ENCODE measurements at regions not wholly inside any gene's neighbourhood (a gene's known extent, or its start where the extent isn't known, plus 50 kb on each side); places are given as distances from the start of the nearest gene placed in this dataset.

- no peak overlapping the region for H3K4me3 ChIP-seq (ENCODE audit: low read length in 2 of 2)
- no peaks in the 10 kb centered on the region for H3K9me3 ChIP-seq (ENCODE audit: control insufficient read depth in 1 of 2, low read length in 2 of 2)
- intact Hi-C loops (cut with micrococcal nuclease), result no loop called here
- no peak for DNase-seq
- H3K27ac Mint-ChIP-seq, result no peak overlapping the region
- peaks cover 0 to 3% (median 0%) of the 10 kb centered on the region in 8 donors for H3K9me3 Mint-ChIP-seq
- H3K4me1 ChIP-seq (ENCODE audit: insufficient read depth, low read length), result no peaks in the 10 kb centered on the region
- H3K27ac ChIP-seq (ENCODE audit: low read depth, low read length), result no peak overlapping the region
- ChIA-PET POLR2A (ENCODE audit: partially characterized antibody) (no interaction called here), CTCF (ENCODE audit: partially characterized antibody) (no interaction called here)
- no peaks in the 10 kb centered on the region for H3K36me3 Mint-ChIP-seq
- H3K4me3 Mint-ChIP-seq, result no peak overlapping the region
- peaks cover 3 to 5% of the 10 kb centered on the region in 2 donors for H3K27me3 Mint-ChIP-seq
- H3K4me1 Mint-ChIP-seq, result no peaks in the 10 kb centered on the region
- H3K36me3 ChIP-seq (ENCODE audit: insufficient read depth, low read length), result no peaks in the 10 kb centered on the region
- H3K27me3 ChIP-seq (ENCODE audit: insufficient read depth, low read length), result no peaks in the 10 kb centered on the region
These were observed 79.3 kb upstream of the KCNK12 start for GRCh38 chr2:47650001-47650535.

GRCh38 chr2:47645246-47645645 is 74.5 kb upstream of the KCNK12 start:
- H3K4me1 ChIP-seq (ENCODE audit: insufficient read depth, low read length), result no peaks in the 10 kb centered on the region
- H3K27me3 Mint-ChIP-seq, result peaks cover 2 to 5% of the 10 kb centered on the region in 2 donors
- no peak overlapping the region for H3K4me3 ChIP-seq (ENCODE audit: low read length in 2 of 2)
- no peaks in the 10 kb centered on the region for H3K36me3 Mint-ChIP-seq
- H3K9me3 ChIP-seq (ENCODE audit: control insufficient read depth in 1 of 2, low read length in 2 of 2), result no peaks in the 10 kb centered on the region
- ChIA-PET POLR2A (ENCODE audit: partially characterized antibody) (no interaction called here), CTCF (ENCODE audit: partially characterized antibody) (no interaction called here)
- no peak overlapping the region for H3K27ac Mint-ChIP-seq
- no peak overlapping the region for H3K27ac ChIP-seq (ENCODE audit: low read depth, low read length)
- DNase-seq, result no peak
- intact Hi-C loops (cut with micrococcal nuclease), result no loop called here
- H3K4me1 Mint-ChIP-seq, result no peaks in the 10 kb centered on the region
- no peaks in the 10 kb centered on the region for H3K27me3 ChIP-seq (ENCODE audit: insufficient read depth, low read length)
- H3K4me3 Mint-ChIP-seq, result no peak overlapping the region
- no peaks in the 10 kb centered on the region for H3K36me3 ChIP-seq (ENCODE audit: insufficient read depth, low read length)
- H3K9me3 Mint-ChIP-seq, result peaks cover 0 to 3% (median 0%) of the 10 kb centered on the region in 8 donors

- H3K36me3 Mint-ChIP-seq, result no peaks in the 10 kb centered on the region
- Histone ChIP-seq H3K27me3 (ENCODE audit: insufficient read depth, low read length) (no peaks in the 10 kb centered on the region), H3K27ac (ENCODE audit: low read depth, low read length) (no peak overlapping the region), H3K9me3 (ENCODE audit: control insufficient read depth in 1 of 2, low read length in 2 of 2) (no peaks in the 10 kb centered on the region), H3K36me3 (ENCODE audit: insufficient read depth, low read length) (no peaks in the 10 kb centered on the region), H3K4me3 (ENCODE audit: low read length in 2 of 2) (no peak overlapping the region), H3K4me1 (ENCODE audit: insufficient read depth, low read length) (no peaks in the 10 kb centered on the region)
- no peak for DNase-seq
- POLR2A ChIA-PET (ENCODE audit: partially characterized antibody), result no interaction called here
- intact Hi-C loops (cut with micrococcal nuclease), result no loop called here
- H3K4me3 Mint-ChIP-seq, result no peak overlapping the region
- H3K27me3 Mint-ChIP-seq, result peaks cover 2 to 5% of the 10 kb centered on the region in 2 donors
- no peaks in the 10 kb centered on the region for H3K4me1 Mint-ChIP-seq
- H3K27ac Mint-ChIP-seq, result no peak overlapping the region
- peaks cover 0 to 2% (median 0%) of the 10 kb centered on the region in 8 donors for H3K9me3 Mint-ChIP-seq
- CTCF ChIA-PET (ENCODE audit: partially characterized antibody), result no interaction called here
These were observed 73.6 kb upstream of the KCNK12 start for GRCh38 chr2:47644351-47644750.

GRCh38 chr2:47641366-47641765 is 70.6 kb upstream of the KCNK12 start:
- no peaks in the 10 kb centered on the region for H3K36me3 ChIP-seq (ENCODE audit: insufficient read depth, low read length)
- Mint-ChIP-seq H3K27me3 (peaks cover 2 to 4% of the 10 kb centered on the region in 2 donors), H3K27ac (no peak overlapping the region), H3K4me3 (no peak overlapping the region), H3K9me3 (peaks cover 0 to 4% (median 0%) of the 10 kb centered on the region in 8 donors), H3K36me3 (no peaks in the 10 kb centered on the region), H3K4me1 (no peaks in the 10 kb centered on the region)
- CTCF ChIA-PET (ENCODE audit: partially characterized antibody), result no interaction called here
- DNase-seq, result no peak
- H3K27ac ChIP-seq (ENCODE audit: low read depth, low read length), result no peak overlapping the region
- no peaks in the 10 kb centered on the region for H3K4me1 ChIP-seq (ENCODE audit: insufficient read depth, low read length)
- POLR2A ChIA-PET (ENCODE audit: partially characterized antibody), result no interaction called here
- H3K9me3 ChIP-seq (ENCODE audit: control insufficient read depth in 1 of 2, low read length in 2 of 2), result no peaks in the 10 kb centered on the region
- no peak overlapping the region for H3K4me3 ChIP-seq (ENCODE audit: low read length in 2 of 2)
- intact Hi-C loops (cut with micrococcal nuclease), result no loop called here
- no peaks in the 10 kb centered on the region for H3K27me3 ChIP-seq (ENCODE audit: insufficient read depth, low read length)

- no peak for DNase-seq
- no peak overlapping the region for H3K4me3 ChIP-seq (ENCODE audit: low read length in 2 of 2)
- Mint-ChIP-seq H3K9me3 (peaks cover 0 to 4% (median 0%) of the 10 kb centered on the region in 8 donors), H3K36me3 (no peaks in the 10 kb centered on the region), H3K27ac (no peak overlapping the region), H3K4me1 (no peaks in the 10 kb centered on the region), H3K27me3 (peaks cover 2 to 4% of the 10 kb centered on the region in 2 donors), H3K4me3 (no peak overlapping the region)
- ChIA-PET POLR2A (ENCODE audit: partially characterized antibody) (no interaction called here), CTCF (ENCODE audit: partially characterized antibody) (no interaction called here)
- H3K9me3 ChIP-seq (ENCODE audit: control insufficient read depth in 1 of 2, low read length in 2 of 2), result no peaks in the 10 kb centered on the region
- intact Hi-C loops (cut with micrococcal nuclease), result no loop called here
- no peaks in the 10 kb centered on the region for H3K27me3 ChIP-seq (ENCODE audit: insufficient read depth, low read length)
- no peak overlapping the region for H3K27ac ChIP-seq (ENCODE audit: low read depth, low read length)
- H3K4me1 ChIP-seq (ENCODE audit: insufficient read depth, low read length), result no peaks in the 10 kb centered on the region
- no peaks in the 10 kb centered on the region for H3K36me3 ChIP-seq (ENCODE audit: insufficient read depth, low read length)
These were observed 69.6 kb upstream of the KCNK12 start for GRCh38 chr2:47640356-47640755.

- Histone ChIP-seq H3K9me3 (ENCODE audit: control insufficient read depth in 1 of 2, low read length in 2 of 2) (no peaks in the 10 kb centered on the region), H3K27me3 (ENCODE audit: insufficient read depth, low read length) (no peaks in the 10 kb centered on the region), H3K4me3 (ENCODE audit: low read length in 2 of 2) (no peak overlapping the region), H3K27ac (ENCODE audit: low read depth, low read length) (no peak overlapping the region), H3K4me1 (ENCODE audit: insufficient read depth, low read length) (no peaks in the 10 kb centered on the region), H3K36me3 (ENCODE audit: insufficient read depth, low read length) (no peaks in the 10 kb centered on the region)
- intact Hi-C loops (cut with micrococcal nuclease), result no loop called here
- no peak overlapping the region for H3K4me3 Mint-ChIP-seq
- no peak for DNase-seq
- H3K27me3 Mint-ChIP-seq, result peaks cover 2 to 4% of the 10 kb centered on the region in 2 donors
- ChIA-PET CTCF (ENCODE audit: partially characterized antibody) (no interaction called here), POLR2A (ENCODE audit: partially characterized antibody) (no interaction called here)
- H3K9me3 Mint-ChIP-seq, result peaks cover 0 to 4% (median 0%) of the 10 kb centered on the region in 8 donors
- no peak overlapping the region for H3K27ac Mint-ChIP-seq
- H3K36me3 Mint-ChIP-seq, result no peaks in the 10 kb centered on the region
- H3K4me1 Mint-ChIP-seq, result no peaks in the 10 kb centered on the region
These were observed 68.7 kb upstream of the KCNK12 start for GRCh38 chr2:47639467-47639866.

- peaks cover 0 to 4% (median 0%) of the 10 kb centered on the region in 8 donors for H3K9me3 Mint-ChIP-seq
- no peak overlapping the region for H3K4me3 Mint-ChIP-seq
- no peak overlapping the region for H3K27ac ChIP-seq (ENCODE audit: low read depth, low read length)
- H3K36me3 Mint-ChIP-seq, result no peaks in the 10 kb centered on the region
- H3K4me1 Mint-ChIP-seq, result no peaks in the 10 kb centered on the region
- no peaks in the 10 kb centered on the region for H3K9me3 ChIP-seq (ENCODE audit: control insufficient read depth in 1 of 2, low read length in 2 of 2)
- H3K27me3 Mint-ChIP-seq, result peaks cover 2 to 6% of the 10 kb centered on the region in 2 donors
- no peaks in the 10 kb centered on the region for H3K27me3 ChIP-seq (ENCODE audit: insufficient read depth, low read length)
- H3K27ac Mint-ChIP-seq, result no peak overlapping the region
- no peaks in the 10 kb centered on the region for H3K36me3 ChIP-seq (ENCODE audit: insufficient read depth, low read length)
- ChIA-PET POLR2A (ENCODE audit: partially characterized antibody) (no interaction called here), CTCF (ENCODE audit: partially characterized antibody) (no interaction called here)
- intact Hi-C loops (cut with micrococcal nuclease), result no loop called here
- no peak overlapping the region for H3K4me3 ChIP-seq (ENCODE audit: low read length in 2 of 2)
- no peak for DNase-seq
- H3K4me1 ChIP-seq (ENCODE audit: insufficient read depth, low read length), result no peaks in the 10 kb centered on the region
These were observed 67.6 kb upstream of the KCNK12 start for GRCh38 chr2:47638430-47638829.
